MG63 (cell line): ENCODE measurements at regions not wholly inside any gene's neighbourhood (a gene's known extent, or its start where the extent isn't known, plus 50 kb on each side); places are given as distances from the start of the nearest gene placed in this dataset.
"Not testable (repeated sequence)": the region's sequence is repeated elsewhere in the genome, so short reads cannot be mapped to it uniquely, and the experiment has no call there.

Source experiments
- DNase-seq: peaks from one replicate; pipeline ENCODE4 v3.0.0-alpha.2; 2020
- H3K27me3 ChIP-seq: fragments of 250-450 bp; sonication (Bioruptor Pico); 2 replicates; pipeline ENCODE4 v1.5.1; 2020; ENCODE audit warnings: mild to moderate bottlenecking, moderate library complexity
- H3K36me3 ChIP-seq: fragments of 250-450 bp; sonication (Bioruptor Pico); 2 replicates; pipeline ENCODE4 v1.5.1; 2020; ENCODE audit warnings: mild to moderate bottlenecking, moderate library complexity
- H3K4me3 ChIP-seq: fragments of 250-450 bp; sonication (Bioruptor Pico); 2 replicates; pipeline ENCODE4 v1.5.1; 2020; ENCODE audit warnings: mild to moderate bottlenecking, moderate library complexity
- H3K9me3 ChIP-seq: fragments of 250-450 bp; sonication (Bioruptor Pico); 2 replicates; pipeline ENCODE4 v1.5.1; 2020; ENCODE audit warnings: mild to moderate bottlenecking, moderate library complexity

GRCh38 chr18:22796113-22796512 lies 137.0 kb upstream of the RBBP8 start:
- no peak overlapping the region for H3K4me3 ChIP-seq
- no peaks in the 10 kb centered on the region for H3K27me3 ChIP-seq
- DNase-seq, result no peak
- H3K36me3 ChIP-seq, result no peaks in the 10 kb centered on the region
- no peaks in the 10 kb centered on the region for H3K9me3 ChIP-seq

- H3K36me3 ChIP-seq, result no peaks in the 10 kb centered on the region
- H3K9me3 ChIP-seq, result no peaks in the 10 kb centered on the region
- no peak overlapping the region for H3K4me3 ChIP-seq
- no peaks in the 10 kb centered on the region for H3K27me3 ChIP-seq
- no peak for DNase-seq
Measured at GRCh38 chr18:22800551-22800951, 132.6 kb upstream of the RBBP8 start.

GRCh38 chr18:22813648-22814328 lies 119.3 kb upstream of the RBBP8 start:
- no peak overlapping the region for H3K4me3 ChIP-seq
- H3K36me3 ChIP-seq, result no peaks in the 10 kb centered on the region
- no peaks in the 10 kb centered on the region for H3K9me3 ChIP-seq
- H3K27me3 ChIP-seq, result no peaks in the 10 kb centered on the region
- DNase-seq, result no peak

GRCh38 chr18:22814329-22814703 lies 118.8 kb upstream of the RBBP8 start:
- H3K9me3 ChIP-seq, result no peaks in the 10 kb centered on the region
- H3K36me3 ChIP-seq, result no peaks in the 10 kb centered on the region
- no peaks in the 10 kb centered on the region for H3K27me3 ChIP-seq
- H3K4me3 ChIP-seq, result no peak overlapping the region
- no peak for DNase-seq

GRCh38 chr18:22816266-22817176 lies 116.6 kb upstream of the RBBP8 start:
- Histone ChIP-seq H3K9me3 (no peaks in the 10 kb centered on the region), H3K27me3 (no peaks in the 10 kb centered on the region), H3K36me3 (no peaks in the 10 kb centered on the region), H3K4me3 (no peak overlapping the region)
- DNase-seq, result no peak

- DNase-seq, result peak; percentile 21
- Histone ChIP-seq H3K9me3 (no peaks in the 10 kb centered on the region), H3K4me3 (no peak overlapping the region), H3K36me3 (no peaks in the 10 kb centered on the region), H3K27me3 (no peaks in the 10 kb centered on the region)
Measured at GRCh38 chr18:22817844-22818243, 115.3 kb upstream of the RBBP8 start.

GRCh38 chr18:22822024-22822423 lies 111.1 kb upstream of the RBBP8 start:
- Histone ChIP-seq H3K4me3 (no peak overlapping the region), H3K9me3 (no peaks in the 10 kb centered on the region), H3K27me3 (no peaks in the 10 kb centered on the region), H3K36me3 (no peaks in the 10 kb centered on the region)
- DNase-seq, result peak; percentile 64

GRCh38 chr18:22822841-22823508 lies 110.2 kb upstream of the RBBP8 start:
- Histone ChIP-seq H3K36me3 (no peaks in the 10 kb centered on the region), H3K9me3 (no peaks in the 10 kb centered on the region), H3K4me3 (no peak overlapping the region), H3K27me3 (no peaks in the 10 kb centered on the region)
- DNase-seq, result no peak

- H3K36me3 ChIP-seq, result no peaks in the 10 kb centered on the region
- H3K9me3 ChIP-seq, result no peaks in the 10 kb centered on the region
- DNase-seq, result no peak
- H3K4me3 ChIP-seq, result no peak overlapping the region
- H3K27me3 ChIP-seq, result no peaks in the 10 kb centered on the region
Measured at GRCh38 chr18:22826726-22827125, 106.4 kb upstream of the RBBP8 start.

GRCh38 chr18:22827216-22827615 lies 105.9 kb upstream of the RBBP8 start:
- no peak for DNase-seq
- Histone ChIP-seq H3K4me3 (no peak overlapping the region), H3K27me3 (no peaks in the 10 kb centered on the region), H3K9me3 (no peaks in the 10 kb centered on the region), H3K36me3 (no peaks in the 10 kb centered on the region)

- no peak for DNase-seq
- Histone ChIP-seq H3K9me3 (no peaks in the 10 kb centered on the region), H3K27me3 (no peaks in the 10 kb centered on the region), H3K4me3 (no peak overlapping the region), H3K36me3 (no peaks in the 10 kb centered on the region)
Measured at GRCh38 chr18:22827741-22828140, 105.4 kb upstream of the RBBP8 start.

- H3K36me3 ChIP-seq, result no peaks in the 10 kb centered on the region
- no peak overlapping the region for H3K4me3 ChIP-seq
- H3K27me3 ChIP-seq, result no peaks in the 10 kb centered on the region
- DNase-seq, result no peak
- no peaks in the 10 kb centered on the region for H3K9me3 ChIP-seq
Measured at GRCh38 chr18:22828171-22828570, 105.0 kb upstream of the RBBP8 start.

GRCh38 chr18:22828583-22828982 lies 104.5 kb upstream of the RBBP8 start:
- not testable (repeated sequence) for H3K36me3 ChIP-seq, DNase-seq, H3K9me3 ChIP-seq, H3K27me3 ChIP-seq, H3K4me3 ChIP-seq

- Histone ChIP-seq H3K4me3 (no peak overlapping the region), H3K36me3 (no peaks in the 10 kb centered on the region), H3K9me3 (no peaks in the 10 kb centered on the region), H3K27me3 (no peaks in the 10 kb centered on the region)
- DNase-seq, result no peak
Measured at GRCh38 chr18:22829781-22830180, 103.3 kb upstream of the RBBP8 start.

- Histone ChIP-seq H3K9me3 (no peaks in the 10 kb centered on the region; the same call in 1 of the 2 replicates), H3K27me3 (no peaks in the 10 kb centered on the region), H3K36me3 (no peaks in the 10 kb centered on the region), H3K4me3 (no peak overlapping the region)
- no peak for DNase-seq
Measured at GRCh38 chr18:22830511-22830910, 102.6 kb upstream of the RBBP8 start.

- DNase-seq, result peak; percentile 5
- H3K27me3 ChIP-seq, result no peaks in the 10 kb centered on the region
- no peaks in the 10 kb centered on the region for H3K36me3 ChIP-seq
- no peaks in the 10 kb centered on the region; the same call in 1 of the 2 replicates for H3K9me3 ChIP-seq
- H3K4me3 ChIP-seq, result no peak overlapping the region
Measured at GRCh38 chr18:22831441-22831904, 101.7 kb upstream of the RBBP8 start.

GRCh38 chr18:22836932-22837331 lies 96.2 kb upstream of the RBBP8 start:
- Histone ChIP-seq H3K4me3 (no peak overlapping the region), H3K36me3 (no peaks in the 10 kb centered on the region)
- no peak for DNase-seq

More at GRCh38 chr18:22836932-22837331, 96.2 kb upstream of the RBBP8 start:
- no peaks in the 10 kb centered on the region; the same call in 1 of the 2 replicates for H3K9me3 ChIP-seq
- H3K27me3 ChIP-seq, result no peaks in the 10 kb centered on the region
